HepG2 (cell line): ENCODE measurements at regions not wholly inside any gene's neighbourhood (a gene's known extent, or its start where the extent isn't known, plus 50 kb on each side); places are given as distances from the start of the nearest gene placed in this dataset.

Source experiments
- ATAC-seq: fragments of 200-7000 bp; cut with Tn5 transposase; 3 replicates; pipeline ENCODE4 v1.9.1; 2020; ENCODE audit warnings: mild to moderate bottlenecking, moderate library complexity
- BruUV-seq: library from RNA; stranded (reverse); fragments of 400-500 nt; replicated peaks from 2 replicates; lab custom pipeline; 2021; lab: Mats Ljungman, UMichigan
- CTCF ChIA-PET: fragments of 300-600 bp; formaldehyde crosslinking; extraction: SDS; loops from one replicate; lab custom pipeline; 2021; ENCODE audit warnings: low total read pairs, inconsistent platforms, low intra/inter-chr PET ratio; lab: Yijun Ruan, JAX
- POLR2A ChIA-PET: fragments of 350-600 bp; sonication (Branson Sonifier 250); formaldehyde crosslinking; loops from one replicate; lab custom pipeline; 2020; ENCODE audit warnings: antibody characterized with exemption, inconsistent platforms; lab: Yijun Ruan, JAX
- DNase-seq: peaks from one replicate; pipeline ENCODE4 v3.0.0-alpha.2; 2015; ENCODE audit warnings: low spot score
- FAIRE-seq: peaks from 3 replicates; lab custom pipeline; 2011; peaks lifted over from hg19 to GRCh38; lab: Jason Lieb, UNC
- H2AFZ ChIP-seq: one replicate; pipeline ENCODE4 v1.6.1; 2011; ENCODE audit warnings: low read length, inconsistent platforms
- H3K27ac ChIP-seq: fragments of 300-600 bp; 3 replicates; pipeline ENCODE4 v1.8.0; 2011; ENCODE audit warnings: mixed run types, mild to moderate bottlenecking, mixed read lengths, low read length, inconsistent platforms; ENCODE audit not compliant: insufficient read depth; ENCODE audit errors: extremely low read length
- H3K27me3 ChIP-seq, 2 experiments: fragments of 200-600 bp in 1 of 2; 2 replicates in 1 of 2; 3 replicates in 1 of 2; pipeline versions ENCODE4 v1.6.0 to v1.8.0; 2011; ENCODE audit warnings: low read length in 2 of 2, mild to moderate bottlenecking in 2 of 2, moderate library complexity in 2 of 2, inconsistent platforms in 1 of 2; ENCODE audit not compliant: insufficient read depth in 2 of 2, control insufficient read depth in 1 of 2
- H3K36me3 ChIP-seq, 2 experiments: fragments of 200-600 bp in 1 of 2; replicated peaks in 1 of 2; 2 replicates in 1 of 2; 3 replicates in 1 of 2; pipeline versions ENCODE4 v1.5.1 to v1.8.0; 2011; ENCODE audit warnings: low read length in 2 of 2, inconsistent platforms in 1 of 2; ENCODE audit not compliant: insufficient read depth in 2 of 2, control insufficient read depth in 1 of 2
- H3K4me1 ChIP-seq: 2 replicates; pipeline ENCODE4 v1.5.1; 2012; ENCODE audit warnings: low read length, inconsistent platforms; ENCODE audit not compliant: insufficient read depth
- H3K4me2 ChIP-seq: 2 replicates; pipeline ENCODE4 v1.6.0; 2011; ENCODE audit warnings: low read depth, low read length, inconsistent platforms
- H3K4me3 ChIP-seq, 3 experiments: fragments of 200-600 bp in 1 of 3; sonication (generic), shearing (Covaris generic) in 1 of 3; replicated peaks in 1 of 3; 2 replicates each; pipeline ENCODE4 v1.5.1; 2011 to 2016; ENCODE audit warnings: low read length in 3 of 3, inconsistent platforms in 2 of 3, low read depth in 2 of 3, mild to moderate bottlenecking in 2 of 3, control low read depth in 1 of 3, mixed read lengths in 1 of 3; ENCODE audit not compliant: insufficient read depth in 1 of 3
- H3K79me2 ChIP-seq: one replicate; pipeline ENCODE4 v1.6.1; 2011; ENCODE audit warnings: low read length, inconsistent platforms; ENCODE audit not compliant: insufficient read depth
- H3K9ac ChIP-seq: 2 replicates; pipeline ENCODE4 v1.6.0; 2011; ENCODE audit warnings: mild to moderate bottlenecking, low read depth, low read length, inconsistent platforms; ENCODE audit not compliant: insufficient read depth
- H3K9me3 ChIP-seq: 2 replicates; pipeline ENCODE4 v1.5.1; 2012; ENCODE audit warnings: mild to moderate bottlenecking, low read length
- H4K20me1 ChIP-seq: 2 replicates; pipeline ENCODE4 v1.6.0; 2011; ENCODE audit warnings: inconsistent platforms, mild to moderate bottlenecking, low read length, moderate library complexity; ENCODE audit not compliant: insufficient read depth
- CREM ChIP-seq, 2 experiments: sonication (generic) in 1 of 2; formaldehyde crosslinking in 1 of 2; IDR thresholded peaks; 2 replicates each; pipeline versions ENCODE4 v1.4.0 to v1.6.1; 2016 to 2020; ENCODE audit warnings: antibody characterized with exemption in 1 of 2, mild to moderate bottlenecking in 1 of 2, missing genetic modification reagents in 1 of 2
- HMGA1 ChIP-seq: sonication (generic); formaldehyde crosslinking; conservative IDR thresholded peaks from 2 replicates; pipeline ENCODE4 v1.4.0; 2020; ENCODE audit warnings: missing genetic modification reagents
- JUNB ChIP-seq: sonication (generic); formaldehyde crosslinking; IDR thresholded peaks from 2 replicates; pipeline ENCODE4 v1.8.0; 2022; ENCODE audit warnings: missing genetic modification reagents, mild to moderate bottlenecking, borderline replicate concordance
- KMT2B ChIP-seq: IDR thresholded peaks from 2 replicates; pipeline ENCODE4 v1.6.1; 2016; ENCODE audit warnings: missing genetic modification reagents, missing compliant biosample characterization
- MED13 ChIP-seq: sonication (generic); formaldehyde crosslinking; IDR thresholded peaks from 2 replicates; pipeline ENCODE4 v1.5.0; 2020; ENCODE audit warnings: missing genetic modification reagents
- PHF20 ChIP-seq: sonication (generic); formaldehyde crosslinking; IDR thresholded peaks from 2 replicates; pipeline ENCODE4 v1.5.0; 2020; ENCODE audit warnings: mild to moderate bottlenecking, missing genetic modification reagents
- PHF21A ChIP-seq: sonication (generic); formaldehyde crosslinking; IDR thresholded peaks from 2 replicates; pipeline ENCODE4 v1.5.0; 2020; ENCODE audit warnings: mild to moderate bottlenecking, missing genetic modification reagents
- PRPF4 ChIP-seq: fragments of 200-400 bp; formaldehyde crosslinking; IDR thresholded peaks from 2 replicates; pipeline ENCODE4 v1.6.1; 2016; ENCODE audit warnings: low read length, low read depth; ENCODE audit not compliant: poor library complexity, severe bottlenecking
- RFXANK ChIP-seq: IDR thresholded peaks from 2 replicates; pipeline ENCODE4 v1.6.1; 2016
- SMARCE1 ChIP-seq: fragments of 450-650 bp; IDR thresholded peaks from 2 replicates; pipeline ENCODE4 v1.6.1; 2017; ENCODE audit warnings: borderline replicate concordance
- ZMYM2 ChIP-seq: sonication (generic); formaldehyde crosslinking; IDR thresholded peaks from 2 replicates; pipeline ENCODE4 v1.8.0; 2022; ENCODE audit warnings: mild to moderate bottlenecking, missing genetic modification reagents
- ZNF556 ChIP-seq: sonication (generic); formaldehyde crosslinking; IDR thresholded peaks from 2 replicates; pipeline ENCODE4 v1.4.0; 2020; ENCODE audit warnings: mild to moderate bottlenecking, missing genetic modification reagents, borderline replicate concordance
- ZNF713 ChIP-seq: sonication (generic); formaldehyde crosslinking; IDR thresholded peaks from 2 replicates; pipeline ENCODE4 v1.4.0; 2020; ENCODE audit warnings: mild to moderate bottlenecking, missing genetic modification reagents
- ZNF75D ChIP-seq: sonication (generic); formaldehyde crosslinking; IDR thresholded peaks from 2 replicates; pipeline ENCODE4 v1.8.1; 2023; ENCODE audit warnings: missing genetic modification reagents, mild to moderate bottlenecking, borderline replicate concordance
- WGBS: methylation state at CpG from one replicate; pipeline ENCODE4 v1.1.6; 2017; ENCODE audit warnings: low lambda C conversion rate; 5-methylcytosine and 5-hydroxymethylcytosine counted together
- in situ Hi-C: cut with HindIII; loops from 2 replicates; pipeline ENCODE4 v1.10.0; 2017; ENCODE audit warnings: low pct_unique_long_range_greater_than_20kb; ENCODE audit not compliant: extremely low pct_ligation_motif_present
- intact Hi-C: fragments of 100-400 bp; cut with micrococcal nuclease; formaldehyde crosslinking; loops from one replicate; pipeline ENCODE4 v1.10.0; 2022; ENCODE audit not compliant: unreplicated experiment
- TF ChIP-seq, protein P1 (sequence below): sonication (generic); formaldehyde crosslinking; IDR thresholded peaks from 2 replicates; pipeline ENCODE4 v1.5.1; 2020; ENCODE audit warnings: mild to moderate bottlenecking, missing genetic modification reagents, borderline replicate concordance
- TF ChIP-seq, protein P2 (sequence below): sonication (generic); formaldehyde crosslinking; IDR thresholded peaks from 2 replicates; pipeline ENCODE4 v1.8.1; 2022; ENCODE audit warnings: low read depth, mild to moderate bottlenecking, missing genetic modification reagents

DNA sequence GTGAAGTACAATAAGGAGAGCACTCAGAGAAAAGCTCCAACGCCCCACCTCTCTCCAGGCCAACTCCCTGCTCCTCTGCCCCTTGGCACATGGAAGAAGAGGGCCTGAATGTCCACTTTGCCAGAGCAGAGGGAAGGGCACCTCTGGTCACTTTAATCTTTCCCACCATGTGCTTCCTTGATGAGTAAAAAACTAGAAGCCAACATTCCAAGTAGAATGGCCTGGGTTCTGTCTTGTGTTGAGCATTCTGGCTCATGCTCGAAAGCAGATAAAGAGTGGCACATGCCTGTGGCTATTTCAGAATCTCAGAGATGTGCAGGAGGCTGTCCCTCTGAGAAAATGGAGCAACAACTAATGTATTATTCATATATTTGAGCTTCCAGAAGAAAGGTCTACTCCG is 177.4 kb upstream of the PLN start:
- H3K9ac ChIP-seq = no peak overlapping the region
- H3K4me2 ChIP-seq = no peak overlapping the region
- intact Hi-C loops = no loop called here
- 8% methylated on average over 3 of the region's 3 CpGs for WGBS
- H3K4me1 ChIP-seq = no peaks in the 10 kb centered on the region
- no peak for ATAC-seq
- no peak overlapping the region for H2AFZ ChIP-seq
- CTCF ChIA-PET = no interaction called here
- BruUV-seq = no TSS peak
- H4K20me1 ChIP-seq = no peaks in the 10 kb centered on the region
- POLR2A ChIA-PET = no interaction called here
- in situ Hi-C loops = no loop called here
- no peak for DNase-seq
- H3K4me3 ChIP-seq = no peak overlapping the region
- H3K27me3 ChIP-seq = no peaks in the 10 kb centered on the region
- peaks cover 17% of the 10 kb centered on the region; the same call in 1 of the 2 replicates for H3K9me3 ChIP-seq
- no peak for FAIRE-seq
- no peaks in the 10 kb centered on the region for H3K36me3 ChIP-seq
- H3K79me2 ChIP-seq = no peaks in the 10 kb centered on the region
- TF ChIP-seq KMT2B (CRISPR knock-in tag) (no peak), HMGA1 (CRISPR knock-in tag) (no peak), ZNF75D (CRISPR knock-in tag) (no peak), ZNF556 (CRISPR knock-in tag) (no peak), PHF20 (CRISPR knock-in tag) (no peak), PHF21A (no peak), ZMYM2 (CRISPR knock-in tag) (no peak)
- TF ChIP-seq, protein P1, sequence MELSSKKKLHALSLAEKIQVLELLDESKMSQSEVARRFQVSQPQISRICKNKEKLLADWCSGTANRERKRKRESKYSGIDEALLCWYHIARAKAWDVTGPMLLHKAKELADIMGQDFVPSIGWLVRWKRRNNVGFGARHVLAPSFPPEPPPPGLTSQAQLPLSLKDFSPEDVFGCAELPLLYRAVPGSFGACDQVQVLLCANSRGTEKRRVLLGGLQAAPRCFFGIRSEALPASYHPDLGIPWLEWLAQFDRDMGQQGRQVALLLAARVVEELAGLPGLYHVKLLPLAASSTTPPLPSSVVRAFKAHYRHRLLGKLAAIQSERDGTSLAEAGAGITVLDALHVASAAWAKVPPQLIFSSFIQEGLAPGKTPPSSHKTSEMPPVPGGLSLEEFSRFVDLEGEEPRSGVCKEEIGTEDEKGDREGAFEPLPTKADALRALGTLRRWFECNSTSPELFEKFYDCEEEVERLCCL (CRISPR knock-in tag) = no peak
- no peak overlapping the region for H3K27ac ChIP-seq

DNA sequence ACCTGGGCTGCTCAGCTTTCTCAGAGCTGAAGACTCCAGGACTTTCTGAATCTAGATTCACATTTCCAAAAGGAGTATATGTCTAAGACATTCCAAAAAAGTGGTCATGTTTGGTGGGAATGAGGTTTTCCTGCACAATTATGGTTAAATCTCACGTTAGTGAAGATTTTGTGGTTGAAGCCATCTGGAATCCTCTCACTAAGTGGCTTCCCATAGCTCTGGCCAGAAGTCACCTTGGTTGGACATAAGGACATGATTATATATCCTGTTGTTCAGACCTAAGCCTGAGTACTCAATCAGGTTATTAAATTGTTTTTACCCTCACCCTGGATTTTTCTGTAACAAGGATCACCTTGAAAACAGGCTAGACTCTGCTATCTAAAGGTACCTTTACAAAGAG is 176.1 kb upstream of the PLN start:
- in situ Hi-C loops = no loop called here
- Histone ChIP-seq H3K4me2 (no peak overlapping the region), H3K9ac (no peak overlapping the region), H3K79me2 (no peaks in the 10 kb centered on the region), H3K4me3 (no peak overlapping the region), H3K9me3 (peaks cover 17% of the 10 kb centered on the region; the same call in 1 of the 2 replicates), H3K4me1 (no peaks in the 10 kb centered on the region), H3K36me3 (no peaks in the 10 kb centered on the region), H3K27me3 (no peaks in the 10 kb centered on the region), H2AFZ (no peak overlapping the region), H4K20me1 (no peaks in the 10 kb centered on the region), H3K27ac (no peak overlapping the region)
- DNase-seq (no peak), ATAC-seq (no peak), FAIRE-seq (no peak)
- POLR2A ChIA-PET = no interaction called here
- intact Hi-C loops = no loop called here
- CTCF ChIA-PET = no interaction called here
- no TSS peak for BruUV-seq
- whole genome bisulfite sequencing = 0% methylated on average over 1 of the region's 1 CpG
- TF ChIP-seq CREM (IDR thresholded peaks at IDR 0.05) (no peak), CREM (CRISPR knock-in tag; IDR thresholded peaks at IDR 0.05) (no peak), ZNF713 (CRISPR knock-in tag) (no peak), MED13 (CRISPR knock-in tag) (no peak), SMARCE1 (no peak), JUNB (CRISPR knock-in tag) (no peak), RFXANK (CRISPR knock-in tag) (no peak), PRPF4 (no peak)
- TF ChIP-seq, protein P2, sequence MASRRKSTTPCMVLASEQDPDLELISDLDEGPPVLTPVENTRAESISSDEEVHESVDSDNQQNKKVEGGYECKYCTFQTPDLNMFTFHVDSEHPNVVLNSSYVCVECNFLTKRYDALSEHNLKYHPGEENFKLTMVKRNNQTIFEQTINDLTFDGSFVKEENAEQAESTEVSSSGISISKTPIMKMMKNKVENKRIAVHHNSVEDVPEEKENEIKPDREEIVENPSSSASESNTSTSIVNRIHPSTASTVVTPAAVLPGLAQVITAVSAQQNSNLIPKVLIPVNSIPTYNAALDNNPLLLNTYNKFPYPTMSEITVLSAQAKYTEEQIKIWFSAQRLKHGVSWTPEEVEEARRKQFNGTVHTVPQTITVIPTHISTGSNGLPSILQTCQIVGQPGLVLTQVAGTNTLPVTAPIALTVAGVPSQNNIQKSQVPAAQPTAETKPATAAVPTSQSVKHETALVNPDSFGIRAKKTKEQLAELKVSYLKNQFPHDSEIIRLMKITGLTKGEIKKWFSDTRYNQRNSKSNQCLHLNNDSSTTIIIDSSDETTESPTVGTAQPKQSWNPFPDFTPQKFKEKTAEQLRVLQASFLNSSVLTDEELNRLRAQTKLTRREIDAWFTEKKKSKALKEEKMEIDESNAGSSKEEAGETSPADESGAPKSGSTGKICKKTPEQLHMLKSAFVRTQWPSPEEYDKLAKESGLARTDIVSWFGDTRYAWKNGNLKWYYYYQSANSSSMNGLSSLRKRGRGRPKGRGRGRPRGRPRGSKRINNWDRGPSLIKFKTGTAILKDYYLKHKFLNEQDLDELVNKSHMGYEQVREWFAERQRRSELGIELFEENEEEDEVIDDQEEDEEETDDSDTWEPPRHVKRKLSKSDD (CRISPR knock-in tag) = no peak
